IMR-90 (cell line): ENCODE measurements at regions not wholly inside any gene's neighbourhood (a gene's known extent, or its start where the extent isn't known, plus 50 kb on each side); places are given as distances from the start of the nearest gene placed in this dataset.

Experiments used
- ATAC-seq: fragments of 200-7000 bp; cut with Tn5 transposase; 2 replicates; pipeline ENCODE4 v1.9.1; 2020; ENCODE audit warnings: low read depth, mild to moderate bottlenecking, moderate library complexity
- BruUV-seq: library from RNA; stranded (reverse); fragments of 400-500 nt; replicated peaks from 2 replicates; lab custom pipeline; 2021; lab: Mats Ljungman, UMichigan
- CTCF ChIA-PET: fragments of 300-600 bp; formaldehyde crosslinking; extraction: SDS; loops from one replicate; lab custom pipeline; 2021; ENCODE audit warnings: antibody characterized with exemption; lab: Yijun Ruan, JAX
- POLR2A ChIA-PET: fragments of 300-600 bp; sonication (Branson Sonifier 250); formaldehyde crosslinking; loops from one replicate; lab custom pipeline; 2022; ENCODE audit warnings: antibody characterized with exemption; ENCODE audit not compliant: unreplicated experiment; lab: Charles Lee
- DNase-seq: peaks from one replicate; pipeline ENCODE4 v3.0.0; 2013
- H2AFZ ChIP-seq: replicated peaks from 2 replicates; pipeline ENCODE3; 2013; ENCODE audit warnings: low read length, mild to moderate bottlenecking; ENCODE audit not compliant: poor library complexity
- H2AK5ac ChIP-seq: 2 replicates; pipeline ENCODE4 v1.6.1; 2013; ENCODE audit warnings: low read depth, low read length, inconsistent platforms
- H2AK9ac ChIP-seq: replicated peaks from 2 replicates; pipeline ENCODE3; 2013; ENCODE audit warnings: mild to moderate bottlenecking, low read depth, low read length, moderate library complexity; ENCODE audit not compliant: poor library complexity
- H2BK120ac ChIP-seq: 2 replicates; pipeline ENCODE4 v1.6.1; 2013; ENCODE audit warnings: low read depth, low read length, inconsistent platforms
- H2BK15ac ChIP-seq: 3 replicates; pipeline ENCODE4 v1.6.1; 2013; ENCODE audit warnings: low read depth, low read length, inconsistent platforms
- H2BK20ac ChIP-seq: 2 replicates; pipeline ENCODE4 v1.6.1; 2013; ENCODE audit warnings: low read depth, mild to moderate bottlenecking, inconsistent platforms, low read length, moderate library complexity
- H2BK5ac ChIP-seq: 2 replicates; pipeline ENCODE4 v1.6.1; 2013; ENCODE audit warnings: mild to moderate bottlenecking, low read depth, low read length, inconsistent platforms; ENCODE audit not compliant: poor library complexity, severe bottlenecking
- H3K14ac ChIP-seq: replicated peaks from 2 replicates; pipeline ENCODE4 v1.6.1; 2013; ENCODE audit warnings: low read depth, low read length, inconsistent platforms
- H3K18ac ChIP-seq: 2 replicates; pipeline ENCODE4 v1.6.1; 2013; ENCODE audit warnings: low read depth, low read length, control low read depth
- H3K23ac ChIP-seq: 2 replicates; pipeline ENCODE4 v1.6.1; 2013; ENCODE audit warnings: low read depth, low read length, inconsistent platforms
- H3K27ac ChIP-seq: 2 replicates; pipeline ENCODE4 v1.5.1; 2013; ENCODE audit warnings: mild to moderate bottlenecking, control low read depth, low read length; ENCODE audit not compliant: insufficient read depth
- H3K27me3 ChIP-seq: 2 replicates; pipeline ENCODE4 v1.6.1; 2013; ENCODE audit warnings: low read length; ENCODE audit not compliant: control insufficient read depth, insufficient read depth
- H3K36me3 ChIP-seq: 2 replicates; pipeline ENCODE4 v1.6.1; 2013; ENCODE audit warnings: low read length, mixed read lengths; ENCODE audit not compliant: control insufficient read depth, insufficient read depth
- H3K4ac ChIP-seq: 2 replicates; pipeline ENCODE4 v1.6.1; 2013; ENCODE audit warnings: low read depth, low read length, inconsistent platforms
- H3K4me1 ChIP-seq: 2 replicates; pipeline ENCODE4 v1.6.1; 2013; ENCODE audit warnings: low read length, mixed read lengths; ENCODE audit not compliant: control insufficient read depth, insufficient read depth
- H3K4me2 ChIP-seq: 2 replicates; pipeline ENCODE4 v1.6.1; 2013; ENCODE audit warnings: low read depth, mild to moderate bottlenecking, control low read depth, low read length, moderate library complexity
- H3K4me3 ChIP-seq: 2 replicates; pipeline ENCODE4 v1.5.1; 2013; ENCODE audit warnings: low read depth, mild to moderate bottlenecking, control low read depth, low read length, moderate library complexity; ENCODE audit not compliant: insufficient read depth
- H3K56ac ChIP-seq: 2 replicates; pipeline ENCODE4 v1.6.1; 2013; ENCODE audit warnings: low read length, inconsistent platforms; ENCODE audit not compliant: insufficient read depth; ENCODE audit errors: extremely low read depth
- H3K79me1 ChIP-seq, 2 experiments: 2 replicates each; pipeline ENCODE4 v1.6.1; 2013; ENCODE audit warnings: low read length in 2 of 2, inconsistent platforms in 1 of 2, low read depth in 1 of 2
- H3K9ac ChIP-seq: 2 replicates; pipeline ENCODE4 v1.6.1; 2013; ENCODE audit warnings: low read depth, low read length, control low read depth
- H3K9me1 ChIP-seq: 2 replicates; pipeline ENCODE4 v1.6.1; 2013; ENCODE audit warnings: low read length, inconsistent platforms; ENCODE audit not compliant: insufficient read depth
- H3K9me3 ChIP-seq: 2 replicates; pipeline ENCODE4 v1.6.1; 2013; ENCODE audit warnings: low read length; ENCODE audit not compliant: control insufficient read depth, insufficient read depth
- H4K20me1 ChIP-seq: 2 replicates; pipeline ENCODE4 v1.6.1; 2013; ENCODE audit warnings: low read length, inconsistent platforms; ENCODE audit not compliant: insufficient read depth
- H4K5ac ChIP-seq: 2 replicates; pipeline ENCODE4 v1.6.1; 2013; ENCODE audit warnings: mild to moderate bottlenecking, low read depth, low read length, control low read depth
- H4K8ac ChIP-seq, 2 experiments: 2 replicates each; pipeline ENCODE4 v1.6.1; 2013; ENCODE audit warnings: low read depth in 2 of 2, low read length in 2 of 2, control low read depth in 1 of 2, inconsistent platforms in 1 of 2
- H4K91ac ChIP-seq: 2 replicates; pipeline ENCODE4 v1.6.1; 2013; ENCODE audit warnings: low read depth, low read length, inconsistent platforms; ENCODE audit not compliant: insufficient read depth
- CEBPB ChIP-seq: IDR thresholded peaks from 2 replicates; pipeline ENCODE4 v1.6.1; 2012; ENCODE audit warnings: low read depth, low read length, improper control_type of control experiment
- WGBS, 2 experiments: methylation state at CpG; one replicate each; pipeline versions ENCODE4 v1.1.5 to v1.1.7; 2013; ENCODE audit warnings: missing lambda C conversion rate in 2 of 2; ENCODE audit not compliant: insufficient read length in 1 of 2; ENCODE audit errors: extremely low coverage in 2 of 2; 5-methylcytosine and 5-hydroxymethylcytosine counted together
- dilution Hi-C: fragments of 300-500 bp; cut with HindIII; formaldehyde crosslinking; loops from one replicate; pipeline ENCODE4 v1.14.3; 2018; ENCODE audit warnings: low sequenced_read_pairs; ENCODE audit not compliant: unreplicated experiment
- in situ Hi-C: fragments of 300-500 bp; cut with MboI; formaldehyde crosslinking; loops from 3 replicates; pipeline ENCODE4 v1.14.3; 2019; ENCODE audit warnings: low sequenced_read_pairs, inconsistent platforms, mixed read lengths
- intact Hi-C: fragments of 100-400 bp; cut with micrococcal nuclease; formaldehyde crosslinking; loops from 2 replicates; pipeline ENCODE4 v1.10.0; 2022

DNA sequence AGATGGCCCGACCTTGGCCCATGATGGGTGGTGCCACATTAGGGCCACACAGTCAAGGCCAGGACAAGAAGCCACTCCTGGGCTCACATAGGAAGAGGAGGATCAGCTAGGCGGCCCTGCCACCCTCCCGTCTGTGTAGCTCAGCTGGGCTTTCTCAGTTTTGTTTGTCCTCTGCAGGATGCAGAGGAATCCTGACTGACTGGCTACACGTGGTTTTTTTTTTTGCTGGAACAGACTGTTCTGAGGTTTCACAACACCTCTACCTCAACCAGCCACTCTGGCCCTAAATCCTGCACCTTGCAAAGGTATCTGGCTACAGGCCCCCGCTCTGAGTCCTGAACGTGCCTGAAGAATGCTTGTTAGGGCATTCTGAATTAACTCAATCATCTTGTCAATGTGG lies 88.3 kb upstream of the MSX2 start:
- H3K4me2 ChIP-seq = no peak overlapping the region
- no peak overlapping the region for H2AFZ ChIP-seq
- no peak overlapping the region for H3K56ac ChIP-seq
- no peak overlapping the region for H2BK120ac ChIP-seq
- H2AK9ac ChIP-seq = no peak overlapping the region
- no peak overlapping the region for H3K23ac ChIP-seq
- BruUV-seq = no TSS peak
- in situ Hi-C loops = no loop called here
- H3K36me3 ChIP-seq = no peaks in the 10 kb centered on the region
- H4K5ac ChIP-seq = no peak overlapping the region
- H2BK15ac ChIP-seq = no peak overlapping the region
- H3K14ac ChIP-seq = no peak overlapping the region
- no peak overlapping the region for H2BK5ac ChIP-seq
- TF ChIP-seq CEBPB = no peak
- H4K20me1 ChIP-seq = no peaks in the 10 kb centered on the region
- 80% methylated on average over 2 of the region's 6 CpGs; no CpG with 5 or more reads in 1 of the 2 experiments for WGBS, 2 experiments
- intact Hi-C loops = loop anchor here (5.0 kb wide), 1 partner anchor 724 kb away; no protein-coding TSS in a partner anchor
- H3K18ac ChIP-seq = no peak overlapping the region
- no peak overlapping the region for H3K9ac ChIP-seq
- H3K4ac ChIP-seq = no peak overlapping the region
- no peaks in the 10 kb centered on the region for H3K79me1 ChIP-seq
- no peaks in the 10 kb centered on the region; the same call in 1 of the 2 replicates for H3K27me3 ChIP-seq
- no peaks in the 10 kb centered on the region for H3K9me3 ChIP-seq
- POLR2A ChIA-PET = interaction anchor here (0.6 kb wide), 1 partner anchor 39 kb away, joined by 3 read pairs; no protein-coding TSS in a partner anchor
- no peak overlapping the region for H2AK5ac ChIP-seq
- H4K8ac ChIP-seq = no peak overlapping the region
- H3K4me3 ChIP-seq = no peak overlapping the region
- DNase-seq = no peak
- no peak overlapping the region for H2BK20ac ChIP-seq
- CTCF ChIA-PET = no interaction called here
- no peak for ATAC-seq
- H3K4me1 ChIP-seq = no peaks in the 10 kb centered on the region
- H3K27ac ChIP-seq = no peak overlapping the region
- dilution Hi-C loops = no loop called here
- H4K91ac ChIP-seq = no peak overlapping the region
- no peaks in the 10 kb centered on the region for H3K9me1 ChIP-seq
